Skeletal muscle cell (primary cell): ENCODE measurements at regions not wholly inside any gene's neighbourhood (a gene's known extent, or its start where the extent isn't known, plus 50 kb on each side); places are given as distances from the start of the nearest gene placed in this dataset.
A peak's percentile ranks its signal among the peaks of the same experiment; 100 is the strongest.
"Not testable (repeated sequence)": the region's sequence is repeated elsewhere in the genome, so short reads cannot be mapped to it uniquely, and the experiment has no call there.

Experiments used
- DNase-seq: peaks from one replicate; pipeline ENCODE4 v3.0.0-alpha.2; 2010; ENCODE audit warnings: low read depth
- H3K4me3 ChIP-seq: 2 replicates; pipeline ENCODE4 v1.5.1; 2011; ENCODE audit warnings: low read depth, mild to moderate bottlenecking, control low read depth, low read length, moderate library complexity

GRCh38 chr10:28733245-28733644 is 55.9 kb downstream of the BAMBI start:
- no peak overlapping the region for H3K4me3 ChIP-seq
- no peak for DNase-seq

- no peak overlapping the region for H3K4me3 ChIP-seq
- DNase-seq = no peak
These were observed 56.3 kb downstream of the BAMBI start for GRCh38 chr10:28733647-28734046.

GRCh38 chr10:28734938-28735759 is 57.8 kb downstream of the BAMBI start:
- peak; percentile 86 for DNase-seq

GRCh38 chr10:28737096-28737495 is 59.8 kb downstream of the BAMBI start:
- no peak overlapping the region for H3K4me3 ChIP-seq
- DNase-seq = no peak

More at GRCh38 chr10:28734938-28735759, 57.8 kb downstream of the BAMBI start:
- H3K4me3 ChIP-seq = no peak overlapping the region

GRCh38 chr10:28738200-28738599 is 60.9 kb downstream of the BAMBI start:
- no peak for DNase-seq
- H3K4me3 ChIP-seq = no peak overlapping the region

- H3K4me3 ChIP-seq = no peak overlapping the region
- DNase-seq = no peak
These were observed 66.3 kb downstream of the BAMBI start for GRCh38 chr10:28743576-28743975.

GRCh38 chr10:28744069-28744768 is 66.9 kb downstream of the BAMBI start:
- no peak for DNase-seq
- no peak overlapping the region for H3K4me3 ChIP-seq

GRCh38 chr10:28754930-28755718 is 77.8 kb downstream of the BAMBI start:
- DNase-seq = no peak
- no peak overlapping the region for H3K4me3 ChIP-seq

- H3K4me3 ChIP-seq = no peak overlapping the region
- DNase-seq = no peak
These were observed 83.9 kb downstream of the BAMBI start for GRCh38 chr10:28761084-28761846.

- DNase-seq = no peak
- H3K4me3 ChIP-seq = no peak overlapping the region
These were observed 86.3 kb downstream of the BAMBI start for GRCh38 chr10:28763471-28764170.

GRCh38 chr10:28765641-28766040 is 88.3 kb downstream of the BAMBI start:
- no peak overlapping the region for H3K4me3 ChIP-seq
- no peak for DNase-seq

- no peak overlapping the region for H3K4me3 ChIP-seq
- no peak for DNase-seq
These were observed 90.9 kb downstream of the BAMBI start for GRCh38 chr10:28768227-28768626.

- no peak overlapping the region for H3K4me3 ChIP-seq
- DNase-seq = no peak
These were observed 91.8 kb downstream of the BAMBI start for GRCh38 chr10:28769091-28769604.

GRCh38 chr10:28771580-28772090 is 94.3 kb downstream of the BAMBI start:
- not testable (repeated sequence) for DNase-seq, H3K4me3 ChIP-seq

- DNase-seq = no peak
- H3K4me3 ChIP-seq = no peak overlapping the region
These were observed 97.0 kb downstream of the BAMBI start for GRCh38 chr10:28774051-28774995.

- H3K4me3 ChIP-seq = no peak overlapping the region
- DNase-seq = no peak
These were observed 98.5 kb downstream of the BAMBI start for GRCh38 chr10:28775773-28776172.

- DNase-seq = no peak
- no peak overlapping the region for H3K4me3 ChIP-seq
These were observed 99.2 kb downstream of the BAMBI start for GRCh38 chr10:28776519-28776918.
